ENCODE measurements at regions not wholly inside any gene's neighbourhood (a gene's known extent, or its start where the extent isn't known, plus 50 kb on each side); places are given as distances from the start of the nearest gene placed in this dataset.

- TF ChIP-seq PATZ1 (CRISPR knock-in tag; IDR thresholded peaks at IDR 0.05; ENCODE audit: borderline replicate concordance) (no peak), ZFP30 (CRISPR knock-in tag; IDR thresholded peaks at IDR 0.05) (no peak), GLIS3 (CRISPR knock-in tag; IDR thresholded peaks at IDR 0.05) (no peak), TOX (CRISPR knock-in tag; IDR thresholded peaks at IDR 0.05; ENCODE audit: borderline replicate concordance) (no peak), ZNF8 (CRISPR knock-in tag; IDR thresholded peaks at IDR 0.05) (no peak), CSRNP3 (CRISPR knock-in tag; IDR thresholded peaks at IDR 0.05) (no peak), OSR1 (CRISPR knock-in tag; IDR thresholded peaks at IDR 0.05) (no peak), ARNTL (CRISPR knock-in tag; IDR thresholded peaks at IDR 0.05; ENCODE audit: borderline replicate concordance, low read depth) (no peak), CREB5 (CRISPR knock-in tag; IDR thresholded peaks at IDR 0.05; ENCODE audit: low read depth) (no peak), RARB (CRISPR knock-in tag; IDR thresholded peaks at IDR 0.05) (no peak), TSHZ2 (CRISPR knock-in tag; IDR thresholded peaks at IDR 0.05) (no peak)
These were observed 301.3 kb upstream of the TENM4 start for GRCh38 chr11:79742176-79742575.

Data from SK-N-SH treated with all-trans-retinoic acid at 6 μM for 48 hours (cell line).